ENCODE measurements at regions not wholly inside any gene's neighbourhood (a gene's known extent, or its start where the extent isn't known, plus 50 kb on each side); places are given as distances from the start of the nearest gene placed in this dataset.

GRCh38 chr6:126541806-126542491 lies 202.0 kb downstream of the CENPW start:
- Histone ChIP-seq H3K4me1 (ENCODE audit: control insufficient read depth, low read length) (no peaks in the 10 kb centered on the region), H3K36me3 (ENCODE audit: control insufficient read depth, low read length) (no peaks in the 10 kb centered on the region), H3K4me2 (ENCODE audit: low read length) (no peak overlapping the region), H4K20me1 (ENCODE audit: control insufficient read depth, insufficient read depth, low read depth, low read length) (no peaks in the 10 kb centered on the region), H3K27me3 (ENCODE audit: control insufficient read depth, low read length) (peaks cover under 1% of the 10 kb centered on the region; the same call in 1 of the 2 replicates), H3K4me3 (ENCODE audit: low read length) (no peak overlapping the region), H3K9me3 (ENCODE audit: control insufficient read depth, insufficient read depth, low read length) (no peaks in the 10 kb centered on the region), H3F3A (ENCODE audit: control insufficient read depth, insufficient read depth) (no peaks in the 10 kb centered on the region), H3K79me2 (ENCODE audit: control insufficient read depth, low read length) (no peaks in the 10 kb centered on the region), H3K27ac (ENCODE audit: low read depth, low read length) (no peak overlapping the region), H3K9me2 (replicated peaks; ENCODE audit: control insufficient read depth, low read length) (no peaks in the 10 kb centered on the region)
- no peak for TF ChIP-seq EZH2phosphoT487 (IDR thresholded peaks at IDR 0.05; ENCODE audit: borderline replicate concordance, low read length)
- no peak for TF ChIP-seq CTCF (IDR thresholded peaks at IDR 0.05; ENCODE audit: low read depth, low read length, poor library complexity, severe bottlenecking)

- H3K79me2 ChIP-seq (ENCODE audit: control insufficient read depth, low read length) = no peaks in the 10 kb centered on the region
- no peaks in the 10 kb centered on the region for H3K9me2 ChIP-seq (replicated peaks; ENCODE audit: control insufficient read depth, low read length)
- H3K9me3 ChIP-seq (ENCODE audit: control insufficient read depth, insufficient read depth, low read length) = no peaks in the 10 kb centered on the region
- H3K36me3 ChIP-seq (ENCODE audit: control insufficient read depth, low read length) = no peaks in the 10 kb centered on the region
- H4K20me1 ChIP-seq (ENCODE audit: control insufficient read depth, insufficient read depth, low read depth, low read length) = no peaks in the 10 kb centered on the region
- no peaks in the 10 kb centered on the region for H3F3A ChIP-seq (ENCODE audit: control insufficient read depth, insufficient read depth)
- no peak for TF ChIP-seq EZH2phosphoT487 (IDR thresholded peaks at IDR 0.05; ENCODE audit: borderline replicate concordance, low read length)
- no peak for TF ChIP-seq CTCF (IDR thresholded peaks at IDR 0.05; ENCODE audit: low read depth, low read length, poor library complexity, severe bottlenecking)
- no peak overlapping the region for H3K27ac ChIP-seq (ENCODE audit: low read depth, low read length)
- no peaks in the 10 kb centered on the region for H3K27me3 ChIP-seq (ENCODE audit: control insufficient read depth, low read length)
- H3K4me2 ChIP-seq (ENCODE audit: low read length) = no peak overlapping the region
- no peak overlapping the region for H3K4me3 ChIP-seq (ENCODE audit: low read length)
- no peaks in the 10 kb centered on the region for H3K4me1 ChIP-seq (ENCODE audit: control insufficient read depth, low read length)
Measured at GRCh38 chr6:126546541-126547120, 206.7 kb downstream of the CENPW start.

DNA sequence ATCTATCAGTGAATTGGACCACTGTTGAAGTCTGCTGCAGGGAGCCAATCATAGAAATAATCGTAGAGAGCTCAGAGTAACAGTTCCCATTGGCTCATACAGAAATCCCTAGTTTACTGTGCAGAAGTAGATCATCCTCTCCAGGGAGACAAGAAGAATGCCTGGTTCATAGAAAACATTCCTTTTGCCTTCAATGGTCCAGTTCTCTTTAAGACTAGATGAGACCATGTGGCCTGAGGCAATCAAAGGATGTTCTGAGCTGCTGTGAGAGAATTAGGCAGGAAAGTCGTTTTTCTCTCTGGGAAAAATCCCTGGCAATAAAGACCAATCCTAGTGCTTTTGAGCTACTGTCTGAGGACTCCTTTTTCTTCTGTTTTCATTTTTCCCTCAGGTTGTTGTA lies 208.4 kb downstream of the CENPW start:
- Histone ChIP-seq H3K9me3 (ENCODE audit: control insufficient read depth, insufficient read depth, low read length) (no peaks in the 10 kb centered on the region), H3K27ac (ENCODE audit: low read depth, low read length) (no peak overlapping the region), H3F3A (ENCODE audit: control insufficient read depth, insufficient read depth) (no peaks in the 10 kb centered on the region), H3K4me2 (ENCODE audit: low read length) (no peak overlapping the region), H3K79me2 (ENCODE audit: control insufficient read depth, low read length) (no peaks in the 10 kb centered on the region), H3K4me3 (ENCODE audit: low read length) (no peak overlapping the region), H3K4me1 (ENCODE audit: control insufficient read depth, low read length) (no peaks in the 10 kb centered on the region), H3K9me2 (replicated peaks; ENCODE audit: control insufficient read depth, low read length) (no peaks in the 10 kb centered on the region), H3K36me3 (ENCODE audit: control insufficient read depth, low read length) (no peaks in the 10 kb centered on the region), H4K20me1 (ENCODE audit: control insufficient read depth, insufficient read depth, low read depth, low read length) (no peaks in the 10 kb centered on the region), H3K27me3 (ENCODE audit: control insufficient read depth, low read length) (no peaks in the 10 kb centered on the region)
- TF ChIP-seq EZH2phosphoT487 (IDR thresholded peaks at IDR 0.05; ENCODE audit: borderline replicate concordance, low read length) (no peak), CTCF (IDR thresholded peaks at IDR 0.05; ENCODE audit: low read depth, low read length, poor library complexity, severe bottlenecking) (no peak)
